ENCODE measurements at regions not wholly inside any gene's neighbourhood (a gene's known extent, or its start where the extent isn't known, plus 50 kb on each side); places are given as distances from the start of the nearest gene placed in this dataset.
A peak's percentile ranks its signal among the peaks of the same experiment; 100 is the strongest.
"Not testable (repeated sequence)": the region's sequence is repeated elsewhere in the genome, so short reads cannot be mapped to it uniquely, and the experiment has no call there.

- H3K4me1 Mint-ChIP-seq (ENCODE audit: low read depth, unreplicated experiment): no peaks in the 10 kb centered on the region
- CTCF ChIA-PET: no interaction called here
- DNase-seq: peak in 1 of 2 experiments; percentile 9
- H3K27me3 Mint-ChIP-seq (ENCODE audit: insufficient read depth, unreplicated experiment): no peaks in the 10 kb centered on the region
- Histone ChIP-seq H3K27me3 (replicated peaks; ENCODE audit: control insufficient read depth, insufficient read depth, low read length) (no peaks in the 10 kb centered on the region; the same call in 1 of the 2 replicates), H3K4me1 (no peaks in the 10 kb centered on the region), H3K36me3 (ENCODE audit: control insufficient read depth, insufficient read depth, low read length) (no peaks in the 10 kb centered on the region), H3K4me3 (ENCODE audit: low read depth, low read length) (no peak overlapping the region), H3K9me3 (no peaks in the 10 kb centered on the region)
- H3K27ac Mint-ChIP-seq (ENCODE audit: unreplicated experiment): no peak overlapping the region
- H3K4me3 Mint-ChIP-seq (ENCODE audit: unreplicated experiment): no peak overlapping the region
- no peaks in the 10 kb centered on the region for H3K36me3 Mint-ChIP-seq (ENCODE audit: insufficient read depth, unreplicated experiment)
- BruUV-seq (replicated peaks): no TSS peak
- intact Hi-C loops (cut with micrococcal nuclease; ENCODE audit: unreplicated experiment): no loop called here
- H3K9me3 Mint-ChIP-seq (ENCODE audit: unreplicated experiment): peaks cover 11% of the 10 kb centered on the region
- TF ChIP-seq CTCF (IDR thresholded peaks at IDR 0.05; ENCODE audit: insufficient read depth in 1 of 2, low read depth in 1 of 2, low read length in 1 of 2, severe bottlenecking in 1 of 2, unreplicated experiment in 1 of 2): no peak
- POLR2A ChIA-PET: no interaction called here
Observed at GRCh38 chr6:168186438-168186837, 107.4 kb upstream of the FRMD1 start.

- BruUV-seq (replicated peaks); H3K27me3 Mint-ChIP-seq (ENCODE audit: insufficient read depth, unreplicated experiment); H3K36me3 ChIP-seq (ENCODE audit: control insufficient read depth, insufficient read depth, low read length); H3K27ac Mint-ChIP-seq (ENCODE audit: unreplicated experiment); H3K4me3 ChIP-seq (ENCODE audit: low read depth, low read length); POLR2A ChIA-PET; H3K36me3 Mint-ChIP-seq (ENCODE audit: insufficient read depth, unreplicated experiment); CTCF ChIA-PET; intact Hi-C loops (cut with micrococcal nuclease; ENCODE audit: unreplicated experiment); H3K4me3 Mint-ChIP-seq (ENCODE audit: unreplicated experiment); H3K4me1 Mint-ChIP-seq (ENCODE audit: low read depth, unreplicated experiment); H3K9me3 ChIP-seq; H3K4me1 ChIP-seq; H3K27me3 ChIP-seq (replicated peaks; ENCODE audit: control insufficient read depth, insufficient read depth, low read length): not testable (repeated sequence)
- H3K9me3 Mint-ChIP-seq (ENCODE audit: unreplicated experiment): peaks cover 11% of the 10 kb centered on the region
- peak in 1 of 2 experiments; percentile 4 for DNase-seq
Observed at GRCh38 chr6:168186018-168186417, 107.0 kb upstream of the FRMD1 start.

- Histone ChIP-seq H3K27me3 (replicated peaks; ENCODE audit: control insufficient read depth, insufficient read depth, low read length) (no peaks in the 10 kb centered on the region), H3K9me3 (no peaks in the 10 kb centered on the region), H3K36me3 (ENCODE audit: control insufficient read depth, insufficient read depth, low read length) (no peaks in the 10 kb centered on the region), H3K4me3 (ENCODE audit: low read depth, low read length) (no peak overlapping the region), H3K4me1 (no peaks in the 10 kb centered on the region)
- no peak for DNase-seq
- no TSS peak for BruUV-seq (replicated peaks)
- Mint-ChIP-seq H3K9me3 (ENCODE audit: unreplicated experiment) (peaks cover 11% of the 10 kb centered on the region), H3K4me1 (ENCODE audit: low read depth, unreplicated experiment) (no peaks in the 10 kb centered on the region), H3K27me3 (ENCODE audit: insufficient read depth, unreplicated experiment) (no peaks in the 10 kb centered on the region), H3K36me3 (ENCODE audit: insufficient read depth, unreplicated experiment) (no peaks in the 10 kb centered on the region), H3K27ac (ENCODE audit: unreplicated experiment) (no peak overlapping the region), H3K4me3 (ENCODE audit: unreplicated experiment) (no peak overlapping the region)
- ChIA-PET POLR2A (no interaction called here), CTCF (no interaction called here)
- intact Hi-C loops (cut with micrococcal nuclease; ENCODE audit: unreplicated experiment): no loop called here
- TF ChIP-seq CTCF (IDR thresholded peaks at IDR 0.05; ENCODE audit: insufficient read depth in 1 of 2, low read depth in 1 of 2, low read length in 1 of 2, severe bottlenecking in 1 of 2, unreplicated experiment in 1 of 2): no peak
Observed at GRCh38 chr6:168184701-168185100, 105.7 kb upstream of the FRMD1 start.

GRCh38 chr6:168183613-168183970, 104.6 kb upstream of the FRMD1 start:
- H3K9me3 Mint-ChIP-seq (ENCODE audit: unreplicated experiment): peaks cover 11% of the 10 kb centered on the region
- no peak overlapping the region for H3K27ac Mint-ChIP-seq (ENCODE audit: unreplicated experiment)
- H3K4me1 Mint-ChIP-seq (ENCODE audit: low read depth, unreplicated experiment): no peaks in the 10 kb centered on the region
- ChIA-PET CTCF (no interaction called here), POLR2A (no interaction called here)
- intact Hi-C loops (cut with micrococcal nuclease; ENCODE audit: unreplicated experiment): no loop called here
- Histone ChIP-seq H3K9me3 (no peaks in the 10 kb centered on the region), H3K36me3 (ENCODE audit: control insufficient read depth, insufficient read depth, low read length) (no peaks in the 10 kb centered on the region), H3K4me1 (no peaks in the 10 kb centered on the region), H3K4me3 (ENCODE audit: low read depth, low read length) (no peak overlapping the region), H3K27me3 (replicated peaks; ENCODE audit: control insufficient read depth, insufficient read depth, low read length) (no peaks in the 10 kb centered on the region)
- no peaks in the 10 kb centered on the region for H3K27me3 Mint-ChIP-seq (ENCODE audit: insufficient read depth, unreplicated experiment)
- DNase-seq: no peak
- no peak for TF ChIP-seq CTCF (IDR thresholded peaks at IDR 0.05; ENCODE audit: insufficient read depth in 1 of 2, low read depth in 1 of 2, low read length in 1 of 2, severe bottlenecking in 1 of 2, unreplicated experiment in 1 of 2)
- H3K4me3 Mint-ChIP-seq (ENCODE audit: unreplicated experiment): no peak overlapping the region
- no TSS peak for BruUV-seq (replicated peaks)
- no peaks in the 10 kb centered on the region for H3K36me3 Mint-ChIP-seq (ENCODE audit: insufficient read depth, unreplicated experiment)

Measured in Caco-2 (cell line).